ENCODE measurements at regions not wholly inside any gene's neighbourhood (a gene's known extent, or its start where the extent isn't known, plus 50 kb on each side); places are given as distances from the start of the nearest gene placed in this dataset.

- TF ChIP-seq CTCF (IDR thresholded peaks at IDR 0.05) (no peak), POLR2A (IDR thresholded peaks at IDR 0.05) (no peak)
Measured at GRCh38 chr3:118593277-118593670, 441.4 kb downstream of the IGSF11 start.

Measured in Peyer's patch (tissue), 4 donors.